A172 (cell line): ENCODE measurements at regions not wholly inside any gene's neighbourhood (a gene's known extent, or its start where the extent isn't known, plus 50 kb on each side); places are given as distances from the start of the nearest gene placed in this dataset.
"Not testable (repeated sequence)": the region's sequence is repeated elsewhere in the genome, so short reads cannot be mapped to it uniquely, and the experiment has no call there.

ENCODE experiments used
- DNase-seq: peaks from one replicate; pipeline ENCODE4 v3.0.0-alpha.2; 2015; ENCODE audit warnings: low spot score

DNA sequence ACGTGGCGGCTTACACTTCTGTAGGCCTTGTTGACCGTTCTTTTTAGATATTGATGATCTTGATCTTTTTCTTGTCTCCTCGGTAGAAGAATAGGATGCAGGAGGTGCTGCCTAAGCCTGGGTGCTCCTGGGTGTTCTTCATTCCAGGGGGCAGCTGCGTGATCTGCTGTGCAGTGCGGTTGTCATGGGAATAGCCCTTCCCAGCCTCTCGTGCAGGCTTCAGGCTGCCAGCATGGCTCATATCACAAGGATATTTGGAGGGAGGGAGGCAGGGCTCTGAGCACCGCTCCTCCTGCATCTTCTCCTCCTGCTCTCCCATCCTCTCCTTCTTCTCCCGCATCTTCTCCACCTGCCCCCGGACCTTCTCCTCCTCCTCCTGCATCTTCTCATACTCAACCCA is 96.2 kb upstream of the ADCY2 start:
- DNase-seq, result not testable (repeated sequence)

DNA sequence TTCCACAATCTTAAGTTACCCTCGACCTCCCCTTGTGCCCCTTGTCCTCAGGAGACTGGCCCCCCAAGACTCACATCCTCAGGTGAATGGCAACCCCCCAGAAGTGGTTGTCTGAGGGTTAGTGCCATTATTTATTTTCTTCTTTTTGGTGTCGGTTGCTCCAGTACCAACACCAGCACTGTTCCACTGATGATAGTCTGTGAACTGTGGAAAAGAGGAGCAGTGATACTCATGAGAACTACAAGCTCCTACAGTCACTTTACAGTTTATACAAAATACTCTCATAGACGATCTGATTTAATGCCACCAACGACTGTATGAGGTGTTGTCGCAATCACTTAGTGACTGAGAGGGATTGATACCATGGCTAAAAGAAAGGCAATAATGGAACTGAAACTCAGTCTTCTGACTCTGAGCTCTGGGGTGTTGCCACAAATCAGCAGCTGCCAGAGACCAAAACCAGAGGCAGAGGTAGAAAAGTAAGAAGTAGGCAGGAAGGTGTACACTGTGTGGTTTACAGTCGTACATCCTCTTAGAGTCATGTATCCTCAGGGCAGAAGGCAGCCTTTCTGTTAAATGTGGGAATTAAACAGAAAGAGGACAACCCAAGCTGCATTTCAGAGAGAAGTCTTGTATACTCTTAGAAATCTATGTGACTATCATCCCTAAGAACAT is 90.8 kb upstream of the ADCY2 start:
- not testable (repeated sequence) for DNase-seq

DNA sequence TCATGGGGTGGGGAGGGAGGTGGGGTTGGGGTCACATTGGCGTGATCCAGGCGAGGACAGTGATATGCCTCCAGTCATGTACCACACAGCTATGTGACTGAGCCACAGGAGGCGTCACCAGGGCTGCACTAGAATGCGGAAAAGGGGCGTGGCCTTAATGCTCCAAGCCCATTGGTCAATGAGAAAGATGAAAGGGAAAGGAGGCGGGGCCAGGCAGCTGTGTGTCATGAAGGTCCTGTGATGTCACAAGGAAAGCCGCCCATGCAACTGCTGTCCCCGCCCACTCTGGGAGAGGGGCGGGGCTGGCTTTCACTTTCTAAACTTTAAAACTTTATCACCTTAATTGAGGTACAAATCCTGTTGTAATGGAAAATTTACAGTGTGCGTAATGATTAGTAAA is 89.4 kb upstream of the ADCY2 start:
- not testable (repeated sequence) for DNase-seq

DNA sequence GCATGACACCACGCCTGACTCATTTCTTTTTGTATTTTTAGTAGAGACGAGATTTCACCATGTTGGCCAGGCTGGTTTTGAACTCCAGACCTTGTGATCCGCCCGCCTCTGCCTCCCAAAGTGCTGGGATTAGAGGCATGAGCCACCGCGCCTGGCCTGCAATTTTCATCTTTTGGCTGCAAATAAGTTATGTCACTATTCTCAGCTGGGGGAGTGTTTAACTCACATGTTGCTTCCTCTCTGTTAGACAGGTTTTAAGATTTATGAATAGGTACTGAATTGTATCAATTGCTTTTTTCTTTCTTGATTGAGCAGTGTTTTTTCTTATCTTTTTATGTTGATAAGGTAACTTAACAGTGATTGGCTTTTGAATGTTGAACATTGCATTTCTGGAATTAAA is 88.2 kb upstream of the ADCY2 start:
- DNase-seq, result not testable (repeated sequence)

DNA sequence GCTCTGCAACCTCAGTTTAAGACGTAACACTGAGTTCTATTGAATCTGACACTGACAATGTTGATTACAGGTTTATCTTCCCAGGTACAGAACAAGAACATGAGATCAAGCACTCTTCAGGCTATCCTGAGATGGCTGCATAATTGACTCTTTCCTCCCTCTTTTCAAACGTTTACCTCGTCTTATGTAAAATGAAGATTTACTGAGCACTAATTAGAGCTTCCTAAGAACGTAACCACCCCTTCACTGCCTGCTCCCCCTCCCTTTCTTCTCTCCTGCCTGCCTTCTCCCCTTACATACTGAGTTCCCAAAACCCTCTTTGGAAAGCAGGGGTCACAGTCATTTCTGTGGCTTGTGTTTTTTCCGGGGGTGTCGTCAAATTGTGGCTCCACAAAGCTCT is 86.2 kb upstream of the ADCY2 start:
- not testable (repeated sequence) for DNase-seq

DNA sequence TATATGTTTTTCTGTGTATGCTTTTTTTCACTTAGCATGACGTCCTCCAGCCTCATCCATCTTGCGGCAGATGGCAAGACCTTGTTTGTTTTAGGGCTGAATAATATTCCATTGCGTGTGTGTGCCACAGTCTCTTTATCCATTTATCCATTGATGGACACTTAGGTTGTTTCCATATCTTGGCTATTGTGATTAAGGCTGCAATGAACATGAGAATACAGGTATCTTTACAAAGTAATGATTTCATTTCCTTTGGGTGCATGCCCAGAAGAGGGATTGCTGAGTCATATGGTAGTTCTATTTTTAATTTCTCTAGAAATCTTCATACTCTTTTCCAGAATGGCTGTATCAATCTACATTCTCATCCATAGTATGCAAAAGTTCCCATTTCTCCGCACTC is 85.3 kb upstream of the ADCY2 start:
- DNase-seq, result peak; percentile 70

DNA sequence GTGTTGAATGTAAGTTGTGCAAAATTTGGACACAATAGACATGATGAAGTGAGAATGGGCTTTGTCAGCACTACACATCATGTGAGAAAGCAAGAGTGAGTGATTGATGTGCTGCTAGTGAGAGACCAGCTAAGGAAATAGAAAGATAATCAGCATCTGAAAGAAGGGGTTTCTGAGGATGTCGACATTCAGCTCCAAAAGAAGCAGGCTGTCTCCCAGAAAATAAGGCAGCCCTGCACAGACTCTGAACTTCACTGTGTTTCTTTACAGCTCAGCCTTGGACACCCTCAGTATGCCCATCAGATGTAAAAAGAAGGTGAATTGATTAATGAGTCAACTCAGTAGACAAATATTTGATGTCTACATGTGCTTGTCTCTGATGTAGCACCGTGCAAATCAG is 80.8 kb upstream of the ADCY2 start:
- no peak for DNase-seq

DNA sequence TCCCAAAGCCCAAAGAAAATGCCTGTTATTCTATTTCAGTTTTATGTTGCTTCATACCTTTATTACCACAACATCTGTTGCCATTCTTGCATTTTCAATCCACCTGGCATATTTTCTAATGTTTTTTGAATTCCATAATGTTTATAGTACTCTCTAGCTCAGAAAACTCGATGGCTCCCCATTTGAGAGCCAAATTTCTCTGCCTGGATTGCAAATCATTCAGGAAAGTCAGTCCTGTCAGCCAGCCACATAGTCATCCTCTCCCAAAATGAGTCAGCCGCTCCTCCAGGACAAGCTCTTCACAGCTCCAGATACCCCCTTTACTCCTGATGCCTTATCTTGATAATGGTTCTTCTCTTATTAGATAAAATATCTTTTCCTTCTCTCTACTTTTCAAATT is 78.2 kb upstream of the ADCY2 start:
- DNase-seq, result peak; percentile 11

DNA sequence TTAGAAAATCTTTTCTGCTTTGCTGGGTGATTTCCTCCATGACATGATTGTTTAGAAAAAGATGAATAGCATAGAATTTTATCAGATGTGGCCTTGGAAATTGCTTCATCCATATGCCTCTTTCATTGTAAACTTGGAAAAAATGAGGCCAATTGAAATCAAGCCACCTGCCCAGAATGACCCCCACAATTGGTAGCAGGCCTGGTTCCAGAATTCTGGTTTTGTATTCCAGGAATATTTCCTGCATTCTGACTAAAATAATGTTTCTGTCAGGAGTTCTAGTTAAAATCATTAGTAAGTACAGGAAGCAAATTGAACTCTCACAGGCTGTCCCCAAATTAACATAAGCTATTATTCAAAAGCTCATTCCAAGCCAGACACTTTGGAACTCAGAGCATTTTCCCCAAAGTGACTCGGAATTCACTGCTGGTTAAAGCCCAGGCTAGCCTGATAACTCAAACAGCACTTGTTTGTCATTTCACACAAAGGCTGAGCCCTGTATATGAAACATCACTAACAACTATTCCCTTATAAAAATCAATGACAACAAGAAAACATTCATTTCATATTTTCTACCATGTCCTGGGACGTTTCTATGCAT is 75.1 kb upstream of the ADCY2 start:
- peak; percentile 27 for DNase-seq

DNA sequence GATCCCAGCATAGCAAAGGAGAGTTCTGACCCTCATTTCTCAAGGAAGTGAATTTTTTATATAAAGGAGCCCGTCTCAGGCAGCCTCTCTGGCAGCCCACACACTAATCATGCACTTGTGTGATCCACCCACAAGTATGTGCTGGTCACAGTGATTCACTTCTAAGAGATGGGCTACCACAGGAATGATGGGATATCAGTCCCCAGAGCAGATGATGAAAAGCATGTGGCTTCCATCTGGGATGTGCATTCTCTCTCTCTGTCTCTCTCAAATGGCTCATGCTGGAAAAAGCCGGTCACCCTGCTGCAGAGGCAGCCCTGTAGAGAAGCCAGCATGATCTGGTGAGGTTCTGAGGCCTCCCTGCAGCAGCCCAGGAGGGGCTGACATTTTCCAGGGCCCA is 74.2 kb upstream of the ADCY2 start:
- peak; percentile 86 for DNase-seq

DNA sequence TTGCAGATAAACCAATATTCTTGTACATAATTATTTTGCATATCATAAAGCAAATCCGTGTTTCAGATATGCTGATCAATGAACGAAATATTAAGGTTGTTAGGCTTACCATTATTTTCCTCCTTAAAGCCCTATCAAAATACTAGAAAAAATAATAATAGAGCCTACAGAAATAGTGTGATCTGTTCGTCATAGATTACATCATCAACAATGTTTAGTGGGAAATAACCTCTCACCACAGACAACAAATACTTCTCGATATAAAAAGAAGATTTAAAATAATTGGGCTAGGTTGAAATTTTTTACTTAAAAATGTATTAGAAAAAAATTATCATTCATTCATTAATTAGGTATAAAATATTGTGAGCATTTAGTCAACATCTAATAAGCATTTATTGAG is 71.0 kb upstream of the ADCY2 start:
- no peak for DNase-seq

DNA sequence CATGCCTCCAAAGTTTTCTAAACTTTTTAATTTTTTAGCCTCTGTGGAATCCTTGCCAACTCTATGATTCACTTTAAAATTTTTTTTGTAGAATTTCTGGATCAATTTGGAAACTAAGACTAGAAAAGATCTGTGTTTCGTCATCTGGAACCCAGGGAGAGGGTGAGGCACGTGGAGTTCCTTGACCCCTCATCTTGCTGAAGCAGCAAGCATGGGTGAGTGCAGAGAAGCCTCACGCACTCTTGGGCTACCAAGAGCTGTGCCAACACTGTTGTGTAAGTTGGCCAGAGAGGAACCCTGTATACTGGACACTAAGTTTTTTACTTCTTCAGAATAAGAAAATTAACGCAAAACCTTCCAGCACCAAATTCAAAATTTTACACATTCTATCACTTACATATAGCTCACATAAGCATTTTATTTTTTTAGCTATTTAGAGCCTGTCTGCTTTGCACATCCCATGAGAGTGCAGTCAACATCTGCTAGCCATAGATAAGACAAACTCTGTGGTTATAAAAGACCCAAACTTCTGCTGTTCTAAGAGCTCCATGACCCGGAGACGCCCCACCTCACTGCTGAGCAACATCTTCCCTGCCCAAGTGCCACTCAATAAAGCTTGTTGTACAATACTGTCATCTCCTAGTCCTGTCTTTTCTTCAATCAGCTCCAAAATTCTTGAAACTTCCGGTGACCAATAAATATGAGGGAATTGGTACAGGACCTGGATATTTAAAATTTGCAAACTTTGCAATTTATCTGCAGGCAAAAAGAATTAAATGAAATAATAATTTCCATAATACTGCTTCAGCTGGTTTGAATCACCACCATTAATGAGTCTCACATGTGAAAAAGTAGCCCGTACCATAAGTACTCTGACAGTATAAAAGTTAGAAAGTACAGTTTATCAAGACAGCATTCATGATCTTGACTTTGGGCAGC is 69.7 kb upstream of the ADCY2 start:
- no peak for DNase-seq

DNA sequence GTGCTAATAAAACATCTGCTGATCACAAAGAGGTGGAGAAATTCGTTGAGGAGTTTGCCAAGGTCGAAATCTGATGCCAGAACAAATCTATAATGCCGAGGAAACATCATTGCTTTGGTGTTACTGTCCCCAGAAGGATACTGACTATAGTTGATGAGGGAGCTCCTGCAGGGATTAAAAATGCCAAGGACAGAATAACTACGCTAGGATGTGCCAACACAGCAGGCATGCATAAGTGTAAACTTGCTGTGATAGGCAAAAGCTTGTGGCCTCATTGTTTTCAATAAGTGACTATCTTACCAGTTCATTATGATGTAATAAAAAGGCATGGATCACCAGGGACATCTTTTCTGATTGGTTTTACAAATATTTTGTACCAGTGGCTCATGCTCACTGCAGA is 66.8 kb upstream of the ADCY2 start:
- no peak for DNase-seq

DNA sequence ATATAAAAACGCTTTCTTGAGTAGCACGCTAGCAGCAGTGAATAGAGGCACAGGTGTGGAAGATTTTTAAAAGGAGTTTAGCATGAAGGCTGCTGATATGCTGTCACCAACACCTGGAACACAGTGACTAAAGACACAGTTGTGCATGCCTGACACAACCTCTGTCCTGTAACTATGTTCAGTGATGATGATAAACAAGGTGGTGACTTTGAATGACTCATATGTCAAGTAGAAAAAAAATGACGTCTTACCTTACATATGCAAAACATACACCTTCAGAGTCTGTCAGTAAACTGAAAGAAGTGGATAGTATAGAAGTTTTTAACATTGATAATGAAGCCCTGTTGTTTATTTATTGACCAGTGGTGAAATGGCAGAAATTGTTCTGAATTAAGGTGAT is 66.2 kb upstream of the ADCY2 start:
- DNase-seq, result no peak

DNA sequence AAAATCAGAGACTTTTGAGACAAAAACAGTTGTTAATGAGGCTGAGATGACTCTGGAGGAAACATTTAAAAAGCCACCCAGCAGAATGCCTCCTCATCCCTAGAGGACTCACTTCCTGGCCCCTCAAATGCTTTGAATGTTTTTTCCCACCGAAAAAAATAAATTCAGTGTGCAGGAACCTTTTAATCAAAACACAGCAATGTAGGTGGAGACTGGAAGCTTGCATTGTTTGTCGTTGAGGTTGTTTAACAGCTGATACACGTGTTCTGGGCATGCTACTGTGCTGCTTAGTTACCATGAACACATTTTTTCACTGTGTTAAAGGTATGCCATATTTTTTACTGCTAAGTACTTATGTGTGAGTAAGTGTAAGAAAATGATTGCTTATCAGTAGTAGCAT is 65.7 kb upstream of the ADCY2 start:
- no peak for DNase-seq

DNA sequence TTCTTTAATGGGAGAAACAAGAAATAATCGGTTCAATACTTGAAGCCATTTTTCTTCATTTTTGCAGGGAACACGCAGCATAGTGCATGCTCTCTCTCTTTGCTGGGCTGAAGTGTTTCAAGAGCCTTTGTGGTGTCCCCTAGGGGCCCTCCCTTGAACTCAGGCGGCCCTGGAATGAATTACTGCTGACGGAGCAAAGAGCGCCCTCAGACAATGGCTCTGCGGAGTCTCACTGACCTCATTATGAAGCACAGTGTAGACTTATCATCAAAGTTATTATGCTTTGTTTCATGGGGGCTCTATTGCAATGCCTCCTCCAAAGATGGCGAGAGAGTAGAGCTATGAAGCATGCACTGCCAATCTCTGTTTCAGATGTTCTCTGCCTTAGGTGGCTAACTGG is 64.8 kb upstream of the ADCY2 start:
- no peak for DNase-seq
